CD14-positive monocyte (primary cell): ENCODE measurements at regions not wholly inside any gene's neighbourhood (a gene's known extent, or its start where the extent isn't known, plus 50 kb on each side); places are given as distances from the start of the nearest gene placed in this dataset.

ENCODE experiments used
- DNase-seq, 3 donors: peaks; one replicate each; pipeline ENCODE4 v3.0.0-alpha.2; 2011 to 2022
- H2AFZ ChIP-seq: 2 replicates; pipeline ENCODE4 v1.6.0; 2012; ENCODE audit warnings: mild to moderate bottlenecking, low read depth, low read length, inconsistent platforms; ENCODE audit not compliant: insufficient read depth, poor library complexity, severe bottlenecking
- H3K27ac ChIP-seq, 2 donors: 1 replicate in 1 of 2; 2 replicates in 1 of 2; pipeline ENCODE4 v1.5.1; 2012 to 2013; ENCODE audit warnings: low read length in 2 of 2, control low read depth in 1 of 2, inconsistent platforms in 1 of 2, low read depth in 1 of 2, mild to moderate bottlenecking in 1 of 2
- H3K27me3 ChIP-seq, 2 donors: one replicate each; pipeline versions ENCODE4 v1.6.0 to v1.6.1; 2011 to 2013; ENCODE audit warnings: low read length in 2 of 2; ENCODE audit not compliant: control insufficient read depth in 2 of 2, insufficient read depth in 2 of 2
- H3K36me3 ChIP-seq, 2 donors: replicated peaks in 1 of 2; 1 replicate in 1 of 2; 2 replicates in 1 of 2; pipeline versions ENCODE4 v1.5.1 to v1.6.1; 2012 to 2013; ENCODE audit warnings: low read length in 2 of 2, control low read depth in 1 of 2, inconsistent platforms in 1 of 2, mild to moderate bottlenecking in 1 of 2; ENCODE audit not compliant: insufficient read depth in 2 of 2, control insufficient read depth in 1 of 2
- H3K4me1 ChIP-seq, 2 donors: 1 replicate in 1 of 2; 2 replicates in 1 of 2; pipeline versions ENCODE4 v1.5.1 to v1.6.1; 2012 to 2013; ENCODE audit warnings: low read length in 2 of 2, control low read depth in 1 of 2, inconsistent platforms in 1 of 2, mild to moderate bottlenecking in 1 of 2, moderate library complexity in 1 of 2; ENCODE audit not compliant: insufficient read depth in 2 of 2, control insufficient read depth in 1 of 2
- H3K4me2 ChIP-seq: replicated peaks from 2 replicates; pipeline ENCODE3; 2012; ENCODE audit warnings: low read length, moderate library complexity, mild to moderate bottlenecking; ENCODE audit not compliant: poor library complexity, severe bottlenecking; ENCODE audit errors: extremely low read depth
- H3K4me3 ChIP-seq, 3 experiments: fragments of 200-600 bp in 1 of 3; sonication (generic) in 1 of 3; replicated peaks in 1 of 3; 1 replicate in 2 of 3; 2 replicates in 1 of 3; pipeline ENCODE4 v1.5.1; 2011 to 2013; ENCODE audit warnings: low read length in 3 of 3, mild to moderate bottlenecking in 3 of 3, control low read depth in 2 of 3, low read depth in 2 of 3, inconsistent platforms in 1 of 3, moderate library complexity in 1 of 3
- H3K79me2 ChIP-seq: 2 replicates; pipeline ENCODE4 v1.6.0; 2012; ENCODE audit warnings: mild to moderate bottlenecking, control low read depth, inconsistent platforms, low read length, moderate library complexity; ENCODE audit not compliant: insufficient read depth
- H3K9ac ChIP-seq: 2 replicates; pipeline ENCODE4 v1.6.0; 2017; ENCODE audit warnings: low read length, mild to moderate bottlenecking; ENCODE audit not compliant: insufficient read depth, poor library complexity, severe bottlenecking
- H3K9me3 ChIP-seq, 2 donors: replicated peaks in 1 of 2; 1 replicate in 1 of 2; 2 replicates in 1 of 2; pipeline versions ENCODE4 v1.5.1 to v1.6.1; 2012 to 2013; ENCODE audit warnings: low read length in 2 of 2, control low read depth in 1 of 2; ENCODE audit not compliant: control insufficient read depth in 1 of 2, insufficient read depth in 1 of 2
- H4K20me1 ChIP-seq: 2 replicates; pipeline ENCODE4 v1.6.0; 2012; ENCODE audit warnings: mild to moderate bottlenecking, low read length, control low read depth, moderate library complexity; ENCODE audit not compliant: insufficient read depth
- H3K27ac Mint-ChIP-seq, 7 donors: one replicate each; pipeline ENCODE4 v1.8.0; 2020; ENCODE audit warnings: mild to moderate bottlenecking in 7 of 7, mixed read lengths in 7 of 7, moderate library complexity in 6 of 7, inconsistent platforms in 2 of 7
- H3K27me3 Mint-ChIP-seq, 3 donors: one replicate each; pipeline ENCODE4 v1.8.0; 2021 to 2022; ENCODE audit warnings: low read depth in 3 of 3, mild to moderate bottlenecking in 3 of 3, mixed read lengths in 3 of 3, moderate library complexity in 3 of 3, inconsistent platforms in 1 of 3
- H3K36me3 Mint-ChIP-seq, 2 donors: one replicate each; pipeline ENCODE4 v1.8.0; 2020; ENCODE audit warnings: mixed read lengths in 2 of 2, inconsistent platforms in 1 of 2, mild to moderate bottlenecking in 1 of 2
- H3K4me1 Mint-ChIP-seq: one replicate; pipeline ENCODE4 v1.8.0; 2020; ENCODE audit warnings: mild to moderate bottlenecking, mixed read lengths
- H3K4me3 Mint-ChIP-seq, 2 donors: one replicate each; pipeline ENCODE4 v1.8.0; 2020; ENCODE audit warnings: mild to moderate bottlenecking in 2 of 2, mixed read lengths in 2 of 2, moderate library complexity in 1 of 2
- H3K9me3 Mint-ChIP-seq, 7 donors: one replicate each; pipeline ENCODE4 v1.8.0; 2020 to 2022; ENCODE audit warnings: mixed read lengths in 7 of 7, mild to moderate bottlenecking in 6 of 7, moderate library complexity in 6 of 7, inconsistent platforms in 2 of 7
- WGBS: methylation state at CpG from one replicate; pipeline ENCODE4 v1.1.5; 2013; ENCODE audit warnings: missing lambda C conversion rate; ENCODE audit not compliant: insufficient coverage; 5-methylcytosine and 5-hydroxymethylcytosine counted together
- intact Hi-C, 2 donors: fragments of 100-400 bp; cut with micrococcal nuclease; formaldehyde crosslinking; loops; one replicate each; pipeline versions ENCODE4 v1.15.0 to v1.15.1; 2023
- TF ChIP-seq, protein P1 (sequence below): fragments of 200-600 bp; IDR thresholded peaks from one replicate; pipeline ENCODE4 v1.8.0; 2022; ENCODE audit warnings: antibody characterized with exemption, mild to moderate bottlenecking

GRCh38 chr17:71790791-71791190, 330.0 kb upstream of the SOX9 start:
- H3K4me3 Mint-ChIP-seq, result no peak overlapping the region
- Histone ChIP-seq H4K20me1 (no peaks in the 10 kb centered on the region), H3K9ac (no peak overlapping the region), H3K79me2 (no peaks in the 10 kb centered on the region), H2AFZ (no peak overlapping the region), H3K4me1 (no peaks in the 10 kb centered on the region), H3K9me3 (no peaks in the 10 kb centered on the region), H3K27me3 (no peaks in the 10 kb centered on the region), H3K27ac (no peak overlapping the region), H3K4me3 (no peak overlapping the region), H3K36me3 (no peaks in the 10 kb centered on the region), H3K4me2 (no peak overlapping the region)
- H3K27me3 Mint-ChIP-seq, result peaks cover 0 to 4% (median 2%) of the 10 kb centered on the region in 3 donors
- TF ChIP-seq, protein P1, sequence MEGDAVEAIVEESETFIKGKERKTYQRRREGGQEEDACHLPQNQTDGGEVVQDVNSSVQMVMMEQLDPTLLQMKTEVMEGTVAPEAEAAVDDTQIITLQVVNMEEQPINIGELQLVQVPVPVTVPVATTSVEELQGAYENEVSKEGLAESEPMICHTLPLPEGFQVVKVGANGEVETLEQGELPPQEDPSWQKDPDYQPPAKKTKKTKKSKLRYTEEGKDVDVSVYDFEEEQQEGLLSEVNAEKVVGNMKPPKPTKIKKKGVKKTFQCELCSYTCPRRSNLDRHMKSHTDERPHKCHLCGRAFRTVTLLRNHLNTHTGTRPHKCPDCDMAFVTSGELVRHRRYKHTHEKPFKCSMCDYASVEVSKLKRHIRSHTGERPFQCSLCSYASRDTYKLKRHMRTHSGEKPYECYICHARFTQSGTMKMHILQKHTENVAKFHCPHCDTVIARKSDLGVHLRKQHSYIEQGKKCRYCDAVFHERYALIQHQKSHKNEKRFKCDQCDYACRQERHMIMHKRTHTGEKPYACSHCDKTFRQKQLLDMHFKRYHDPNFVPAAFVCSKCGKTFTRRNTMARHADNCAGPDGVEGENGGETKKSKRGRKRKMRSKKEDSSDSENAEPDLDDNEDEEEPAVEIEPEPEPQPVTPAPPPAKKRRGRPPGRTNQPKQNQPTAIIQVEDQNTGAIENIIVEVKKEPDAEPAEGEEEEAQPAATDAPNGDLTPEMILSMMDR, result no peak
- intact Hi-C loops, result no loop called here
- no peak for DNase-seq
- no peaks in the 10 kb centered on the region for H3K4me1 Mint-ChIP-seq
- WGBS, result 100% methylated on average over 2 of the region's 4 CpGs
- H3K36me3 Mint-ChIP-seq, result no peaks in the 10 kb centered on the region
- H3K9me3 Mint-ChIP-seq, result peaks cover 2 to 9% (median 3%) of the 10 kb centered on the region in 7 donors
- no peak overlapping the region for H3K27ac Mint-ChIP-seq

- Histone ChIP-seq H3K4me2 (no peak overlapping the region), H3K4me1 (no peaks in the 10 kb centered on the region), H3K27me3 (no peaks in the 10 kb centered on the region), H3K79me2 (no peaks in the 10 kb centered on the region), H3K9me3 (no peaks in the 10 kb centered on the region), H4K20me1 (no peaks in the 10 kb centered on the region), H3K9ac (no peak overlapping the region), H2AFZ (no peak overlapping the region), H3K27ac (no peak overlapping the region), H3K4me3 (no peak overlapping the region), H3K36me3 (no peaks in the 10 kb centered on the region)
- Mint-ChIP-seq H3K4me1 (no peaks in the 10 kb centered on the region), H3K27ac (no peak overlapping the region), H3K9me3 (peaks cover 2 to 8% (median 3%) of the 10 kb centered on the region in 7 donors), H3K4me3 (no peak overlapping the region), H3K27me3 (peaks cover 0 to 4% (median 3%) of the 10 kb centered on the region in 3 donors), H3K36me3 (no peaks in the 10 kb centered on the region)
- TF ChIP-seq, protein P1, result no peak
- WGBS, result 80% methylated on average over 2 of the region's 4 CpGs
- no peak for DNase-seq
- intact Hi-C loops, result no loop called here
Measured at GRCh38 chr17:71791311-71791710, 329.5 kb upstream of the SOX9 start.
